NT2/D1 (cell line): ENCODE measurements at regions not wholly inside any gene's neighbourhood (a gene's known extent, or its start where the extent isn't known, plus 50 kb on each side); places are given as distances from the start of the nearest gene placed in this dataset.

Experiments
- DNase-seq: peaks from one replicate; pipeline ENCODE4 v3.0.0-alpha.2; 2011; ENCODE audit warnings: low read depth, low spot score
- H3K27me3 ChIP-seq: 2 replicates; pipeline ENCODE4 v1.6.0; 2011; ENCODE audit warnings: mild to moderate bottlenecking; ENCODE audit not compliant: insufficient read length, insufficient read depth
- H3K36me3 ChIP-seq: 2 replicates; pipeline ENCODE4 v1.6.1; 2011; ENCODE audit warnings: mild to moderate bottlenecking, low read length, mixed read lengths; ENCODE audit not compliant: insufficient read depth, insufficient read length
- H3K4me1 ChIP-seq: 2 replicates; pipeline ENCODE4 v1.5.1; 2011; ENCODE audit not compliant: insufficient read depth, insufficient read length
- H3K4me3 ChIP-seq: 2 replicates; pipeline ENCODE4 v1.5.1; 2011; ENCODE audit warnings: low read depth; ENCODE audit not compliant: insufficient read length
- H3K9ac ChIP-seq: 2 replicates; pipeline ENCODE4 v1.6.0; 2011; ENCODE audit warnings: low read depth; ENCODE audit not compliant: insufficient read length
- H3K9me3 ChIP-seq: 2 replicates; pipeline ENCODE4 v1.5.1; 2011; ENCODE audit warnings: mild to moderate bottlenecking, low read length; ENCODE audit not compliant: insufficient read depth
- SUZ12 ChIP-seq: IDR thresholded peaks from 2 replicates; pipeline ENCODE4 v1.6.1; 2011; ENCODE audit not compliant: insufficient read length, insufficient read depth; ENCODE audit errors: extremely low read depth
- YY1 ChIP-seq: IDR thresholded peaks from 2 replicates; pipeline ENCODE4 v1.6.1; 2011; ENCODE audit not compliant: insufficient read length, insufficient read depth
- ZNF274 ChIP-seq: IDR thresholded peaks from 2 replicates; pipeline ENCODE4 v1.6.1; 2011; ENCODE audit warnings: mild to moderate bottlenecking, low read depth, low read length

DNA sequence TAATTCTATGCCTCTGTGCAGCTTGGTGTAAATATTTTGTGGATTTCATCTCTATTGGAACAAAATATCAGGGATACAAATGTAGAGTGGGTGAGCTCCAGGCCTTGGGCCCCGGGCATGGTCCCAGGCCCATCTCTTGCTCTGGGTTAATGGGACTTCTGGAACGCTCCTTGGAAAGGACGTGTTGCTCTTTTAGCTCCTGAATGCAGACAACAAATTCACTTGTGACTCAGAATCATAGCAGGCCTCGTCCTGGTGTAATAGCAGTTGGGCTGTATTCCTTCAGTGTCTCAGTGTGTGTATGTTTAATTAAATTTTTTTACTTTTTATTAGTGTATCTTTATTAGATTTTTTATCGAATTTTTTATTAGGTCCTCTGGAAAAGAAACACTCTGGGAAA is 266.7 kb upstream of the C2CD4B start:
- Histone ChIP-seq H3K9me3 (no peaks in the 10 kb centered on the region), H3K4me3 (no peak overlapping the region), H3K36me3 (no peaks in the 10 kb centered on the region), H3K4me1 (peaks cover 3% of the 10 kb centered on the region), H3K27me3 (no peaks in the 10 kb centered on the region), H3K9ac (no peak overlapping the region)
- DNase-seq: no peak
- TF ChIP-seq SUZ12 (no peak), ZNF274 (no peak), YY1 (no peak)

DNA sequence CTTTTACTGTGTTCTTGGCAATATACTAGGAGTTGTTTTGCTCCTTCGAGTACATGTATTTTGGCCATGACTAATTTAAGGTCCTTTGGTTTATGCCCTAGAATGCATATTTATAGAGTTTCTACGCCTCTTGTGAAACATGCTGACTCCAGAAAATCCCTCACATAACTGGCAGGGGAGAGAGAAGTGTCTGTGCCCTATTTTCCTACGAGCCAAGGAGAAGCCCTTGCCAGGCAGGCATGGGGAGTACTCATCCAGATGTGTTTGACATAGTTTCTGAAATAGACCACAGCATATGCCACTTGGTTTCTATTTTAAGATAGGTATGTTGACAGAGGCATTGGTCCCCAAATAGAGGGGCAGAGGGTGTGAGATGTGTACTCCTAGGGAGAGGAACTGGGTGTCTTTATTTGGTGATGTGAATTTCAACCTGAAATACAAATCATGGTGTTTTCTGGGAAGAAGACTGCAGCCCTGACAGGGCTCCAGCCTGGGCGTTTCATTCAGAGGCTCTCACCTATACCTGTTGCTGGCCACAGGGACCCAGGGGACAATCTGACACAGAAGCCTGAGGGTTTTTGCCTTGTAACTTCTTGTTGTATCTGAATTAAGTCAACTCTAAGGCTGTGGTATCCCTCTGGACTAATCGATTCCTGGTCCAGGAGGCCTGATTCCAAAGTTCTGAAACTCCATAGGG is 267.8 kb upstream of the C2CD4B start:
- H3K4me1 ChIP-seq: no peaks in the 10 kb centered on the region
- no peaks in the 10 kb centered on the region for H3K36me3 ChIP-seq
- no peak for DNase-seq
- no peaks in the 10 kb centered on the region for H3K9me3 ChIP-seq
- no peak for TF ChIP-seq ZNF274
- no peak for TF ChIP-seq SUZ12
- no peak for TF ChIP-seq YY1
- no peak overlapping the region for H3K9ac ChIP-seq
- H3K27me3 ChIP-seq: no peaks in the 10 kb centered on the region
- H3K4me3 ChIP-seq: no peak overlapping the region

DNA sequence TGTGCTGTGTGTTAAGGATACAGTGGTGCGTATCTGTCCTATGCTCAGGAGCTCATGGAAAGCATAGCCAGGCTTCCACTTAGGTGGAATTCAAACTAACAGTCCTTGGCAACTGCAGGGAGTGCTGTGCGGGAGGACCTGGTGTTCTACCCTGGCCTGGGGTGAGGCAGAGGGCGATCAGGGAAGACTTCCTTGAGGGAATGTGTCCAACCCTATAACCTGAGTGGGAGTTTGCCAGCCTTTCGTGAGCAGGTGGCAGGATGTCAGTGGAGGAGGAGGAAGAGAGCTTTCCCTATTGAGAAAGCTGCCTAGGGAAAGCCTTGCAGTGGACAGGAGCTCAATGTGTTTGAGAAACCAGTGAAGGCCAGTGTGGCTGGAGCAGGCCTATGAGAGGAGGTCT is 271.1 kb upstream of the C2CD4B start:
- no peak for DNase-seq
- Histone ChIP-seq H3K36me3 (no peaks in the 10 kb centered on the region), H3K9ac (no peak overlapping the region), H3K4me1 (no peaks in the 10 kb centered on the region), H3K4me3 (no peak overlapping the region), H3K9me3 (no peaks in the 10 kb centered on the region), H3K27me3 (no peaks in the 10 kb centered on the region)
- TF ChIP-seq YY1 (no peak), ZNF274 (no peak), SUZ12 (no peak)

DNA sequence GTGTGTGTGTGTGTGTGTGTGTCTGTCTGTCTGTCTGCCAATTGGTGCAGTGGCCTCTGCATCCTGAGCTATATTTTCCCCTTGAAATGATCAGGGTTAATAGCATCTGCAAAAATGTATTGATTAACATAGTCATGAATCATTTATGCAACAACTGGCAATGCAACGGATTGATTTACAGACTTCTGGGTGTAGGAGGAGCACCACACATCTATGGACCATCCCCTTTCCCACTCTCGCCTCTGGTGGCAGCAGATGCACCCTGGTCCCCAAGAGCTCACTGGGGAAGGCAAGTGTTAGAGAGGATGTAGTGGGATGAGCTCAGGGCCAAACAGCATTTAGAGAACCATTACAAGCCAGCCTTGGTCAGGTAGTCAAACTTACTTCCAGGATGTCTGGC is 272.7 kb upstream of the C2CD4B start:
- H3K4me3 ChIP-seq: no peak overlapping the region
- DNase-seq: no peak
- no peaks in the 10 kb centered on the region for H3K9me3 ChIP-seq
- TF ChIP-seq YY1 (no peak), SUZ12 (no peak), ZNF274 (no peak)
- no peaks in the 10 kb centered on the region for H3K4me1 ChIP-seq
- peaks cover 4% of the 10 kb centered on the region for H3K36me3 ChIP-seq
- no peaks in the 10 kb centered on the region for H3K27me3 ChIP-seq
- no peak overlapping the region for H3K9ac ChIP-seq

DNA sequence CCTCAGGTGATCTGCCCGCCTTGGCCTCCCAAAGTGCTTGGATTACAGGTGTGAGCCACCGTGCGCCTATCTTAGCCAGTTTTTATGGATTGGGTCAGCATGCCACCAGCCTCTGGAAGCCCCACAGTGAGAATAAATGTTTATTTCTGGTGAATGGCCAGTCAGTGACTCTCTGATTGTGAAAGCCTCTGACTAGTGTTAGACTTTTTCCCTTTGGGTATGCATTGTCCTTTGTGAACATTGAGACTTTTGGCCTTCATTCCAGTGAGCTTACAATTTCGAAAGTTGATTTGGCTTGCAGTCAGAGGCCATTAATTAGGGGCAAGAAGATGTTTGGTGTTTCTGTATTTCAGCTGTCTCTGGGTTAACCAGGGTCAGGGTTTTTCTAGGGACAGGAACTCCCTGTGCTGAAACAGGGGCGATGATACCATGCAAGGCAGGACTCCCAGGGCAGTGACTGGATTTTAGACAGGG is 274.5 kb upstream of the C2CD4B start:
- Histone ChIP-seq H3K4me1 (no peaks in the 10 kb centered on the region), H3K9me3 (no peaks in the 10 kb centered on the region), H3K4me3 (no peak overlapping the region), H3K9ac (no peak overlapping the region), H3K36me3 (peaks cover 4% of the 10 kb centered on the region), H3K27me3 (no peaks in the 10 kb centered on the region)
- no peak for DNase-seq
- TF ChIP-seq SUZ12: no peak
- no peak for TF ChIP-seq YY1
- no peak for TF ChIP-seq ZNF274

DNA sequence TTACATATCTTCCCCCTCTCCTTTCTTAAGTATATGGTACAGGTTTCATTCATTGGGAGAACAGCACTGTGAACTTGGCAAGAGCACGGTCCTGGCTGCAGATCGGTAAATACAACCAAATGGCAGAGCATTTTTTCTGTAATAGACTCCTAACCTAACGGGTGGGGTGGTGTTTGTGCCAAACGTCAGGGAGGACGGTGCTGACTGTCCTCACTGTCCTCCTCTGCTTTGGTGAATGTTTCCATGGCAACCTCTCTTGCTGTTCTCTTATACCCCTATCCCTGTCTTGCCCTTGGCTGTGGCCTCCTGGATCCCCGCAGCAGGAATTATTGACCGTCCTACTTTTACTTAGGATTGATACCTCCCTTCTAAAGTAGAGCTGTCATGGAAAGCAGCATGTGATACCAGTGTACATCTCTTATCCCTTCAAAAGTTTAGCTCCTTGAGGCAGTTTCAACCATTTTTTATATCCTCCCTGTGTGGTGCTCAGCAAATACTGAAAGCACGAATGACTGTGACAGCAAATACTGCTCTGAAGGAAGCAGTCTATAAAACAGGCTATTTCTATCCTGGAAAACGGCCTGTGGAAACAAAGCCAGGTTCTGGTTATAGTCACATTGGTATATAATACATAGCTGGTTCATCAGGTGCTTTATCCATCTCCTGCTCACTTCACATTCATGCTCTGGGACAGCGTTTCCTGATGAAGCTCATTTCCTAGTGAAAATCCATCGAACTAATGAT is 275.4 kb upstream of the C2CD4B start:
- Histone ChIP-seq H3K4me1 (no peaks in the 10 kb centered on the region), H3K36me3 (peaks cover 4% of the 10 kb centered on the region), H3K4me3 (no peak overlapping the region), H3K9ac (no peak overlapping the region), H3K9me3 (no peaks in the 10 kb centered on the region), H3K27me3 (no peaks in the 10 kb centered on the region)
- no peak for TF ChIP-seq YY1
- no peak for TF ChIP-seq SUZ12
- TF ChIP-seq ZNF274: no peak
- no peak for DNase-seq
